Left hindlimb (tissue), 1 donor: ENCODE measurements at regions not wholly inside any gene's neighbourhood (a gene's known extent, or its start where the extent isn't known, plus 50 kb on each side); places are given as distances from the start of the nearest gene placed in this dataset.

ENCODE experiments used
- DNase-seq: peaks from one replicate; pipeline ENCODE4 v3.0.0-alpha.2; 2018

DNA sequence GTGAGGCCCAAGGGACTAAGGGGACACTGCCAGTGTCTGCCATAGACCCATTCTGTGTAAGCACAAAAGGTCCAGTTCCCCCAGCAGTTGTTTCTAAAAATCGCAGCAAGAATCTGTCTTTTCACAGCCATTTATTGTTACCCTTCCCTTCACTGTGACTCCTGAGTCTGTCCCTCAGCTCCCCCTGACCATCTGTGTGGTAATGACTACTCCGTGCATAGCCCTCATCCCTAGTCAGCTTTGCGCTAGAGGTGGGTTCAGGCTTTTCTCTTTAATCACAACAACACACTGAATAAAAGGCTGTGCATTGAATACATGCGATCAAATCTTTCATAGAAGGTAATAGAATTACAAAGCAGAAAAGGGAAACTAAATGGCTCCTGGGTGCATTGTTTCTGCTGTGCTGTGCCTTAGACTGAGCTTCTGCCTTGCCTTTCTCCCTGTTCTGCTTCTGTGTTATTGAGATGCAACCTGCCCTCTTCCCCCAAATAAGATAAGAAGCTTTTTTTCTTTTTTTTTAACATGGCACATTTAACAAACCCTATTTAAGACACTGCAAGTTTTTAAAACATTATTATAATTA lies 836.0 kb upstream of the CDH2 start:
- no peak for DNase-seq

DNA sequence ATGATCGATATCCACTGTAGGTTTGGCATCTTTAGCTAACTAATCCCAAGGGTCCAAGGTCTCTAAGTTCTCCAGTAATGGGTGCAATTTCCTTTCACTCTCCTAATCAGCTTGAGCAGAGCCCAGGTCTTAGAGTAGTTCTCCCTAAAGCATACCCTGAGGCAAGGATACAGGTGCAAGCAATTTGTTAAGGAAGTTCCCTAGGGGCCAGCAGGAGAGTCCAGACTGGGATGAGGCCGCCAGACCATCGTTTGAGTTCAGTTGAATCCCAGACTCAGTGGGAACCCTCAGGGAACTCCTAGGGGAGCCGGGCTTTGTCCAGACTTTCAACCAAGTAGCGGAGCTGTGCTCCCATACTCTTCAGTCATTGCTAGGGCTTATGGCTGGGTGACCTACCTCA lies 835.4 kb upstream of the CDH2 start:
- DNase-seq: no peak

DNA sequence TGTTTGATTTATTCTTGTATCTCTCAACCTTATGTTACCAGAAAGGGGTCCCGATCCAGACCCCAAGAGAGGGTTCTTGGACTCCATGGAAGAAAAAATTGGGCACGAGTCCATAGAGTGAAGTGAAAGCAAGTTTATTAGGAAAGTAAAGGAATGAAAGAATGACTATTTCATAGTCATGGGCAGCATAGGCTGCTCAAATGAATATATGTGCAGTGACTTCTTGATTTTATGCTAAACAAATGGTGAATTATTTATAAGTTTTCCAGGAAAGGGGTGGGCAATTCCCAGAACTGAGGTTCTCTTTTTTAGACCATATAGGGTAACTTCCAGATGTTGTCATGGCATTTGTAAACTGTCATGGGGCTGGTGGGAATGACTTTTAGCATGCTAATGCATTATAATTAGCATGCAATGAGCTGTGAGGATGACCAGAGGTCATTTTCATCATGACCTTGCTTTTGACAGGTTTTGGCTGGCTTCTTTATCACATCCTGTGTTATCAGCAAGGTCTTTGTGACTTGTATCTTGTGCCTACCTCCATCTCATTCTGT lies 832.4 kb upstream of the CDH2 start:
- DNase-seq: no peak

DNA sequence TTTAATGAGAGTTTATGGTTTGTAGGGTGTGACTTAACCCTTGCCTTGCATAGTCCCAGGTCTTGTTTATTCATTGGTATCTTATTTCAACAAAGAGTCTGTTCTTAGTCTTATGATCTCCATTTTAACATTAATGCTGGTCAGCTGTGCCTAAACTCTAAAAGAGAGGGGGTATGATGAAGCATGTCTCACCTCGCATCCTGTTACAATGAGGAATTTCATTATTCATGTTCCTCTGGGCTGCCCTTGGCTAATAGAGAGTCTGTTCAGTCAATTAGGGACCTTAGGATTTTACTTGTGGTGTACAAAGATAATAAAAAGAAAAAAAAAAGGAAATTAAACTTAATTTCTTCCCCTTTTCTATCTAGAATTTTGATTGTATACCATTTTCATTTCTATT lies 831.9 kb upstream of the CDH2 start:
- DNase-seq: no peak

DNA sequence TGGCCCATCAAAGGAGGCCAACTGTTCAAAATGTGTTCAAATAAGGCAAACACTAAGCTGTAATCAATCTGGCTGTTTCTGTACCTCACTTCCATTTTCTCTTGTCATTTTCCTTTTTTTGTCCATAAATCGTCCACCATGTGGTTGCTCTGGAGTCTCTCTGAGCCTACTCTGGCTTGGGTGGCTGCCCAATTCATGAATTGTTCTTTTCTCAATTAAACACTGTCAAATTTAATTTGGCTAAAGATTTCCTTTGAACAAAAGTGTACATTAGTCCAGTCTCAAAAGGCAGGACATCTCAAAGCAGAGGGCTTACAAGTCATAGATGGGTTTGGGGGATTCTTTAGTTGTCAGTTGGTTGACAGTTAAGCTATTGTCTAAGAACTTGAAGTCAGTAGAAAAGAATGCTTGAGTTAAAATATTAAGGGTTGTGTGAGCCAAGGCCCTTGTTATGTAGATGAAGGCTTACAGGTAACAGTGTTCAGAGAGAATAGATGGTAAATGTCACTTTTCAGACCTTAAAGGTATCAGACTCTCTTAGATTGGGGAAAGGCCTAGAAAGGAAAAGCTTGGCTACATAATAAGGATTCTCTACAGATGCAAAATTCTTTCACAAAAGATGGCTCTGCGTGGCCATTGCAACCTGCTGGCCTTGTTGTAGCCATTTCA lies 831.2 kb upstream of the CDH2 start:
- no peak for DNase-seq

DNA sequence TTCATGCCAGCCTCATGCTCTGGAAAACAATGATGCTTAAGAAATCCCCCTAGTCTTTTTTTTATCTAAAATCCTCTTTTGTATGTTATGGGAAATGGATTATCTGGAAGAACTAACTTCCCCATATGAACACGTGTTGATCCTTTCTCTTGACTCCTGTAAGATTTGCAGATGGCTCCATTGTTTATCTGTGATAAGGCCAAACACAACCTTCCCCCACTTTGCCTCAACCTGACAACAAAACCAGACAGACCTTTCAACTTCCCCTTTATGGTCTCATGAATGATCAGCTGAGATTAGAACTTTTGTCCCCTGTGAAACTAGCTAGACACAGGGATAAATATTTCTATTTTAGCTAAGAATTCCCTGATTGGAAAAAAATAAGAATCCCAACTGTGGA lies 828.0 kb upstream of the CDH2 start:
- no peak for DNase-seq

DNA sequence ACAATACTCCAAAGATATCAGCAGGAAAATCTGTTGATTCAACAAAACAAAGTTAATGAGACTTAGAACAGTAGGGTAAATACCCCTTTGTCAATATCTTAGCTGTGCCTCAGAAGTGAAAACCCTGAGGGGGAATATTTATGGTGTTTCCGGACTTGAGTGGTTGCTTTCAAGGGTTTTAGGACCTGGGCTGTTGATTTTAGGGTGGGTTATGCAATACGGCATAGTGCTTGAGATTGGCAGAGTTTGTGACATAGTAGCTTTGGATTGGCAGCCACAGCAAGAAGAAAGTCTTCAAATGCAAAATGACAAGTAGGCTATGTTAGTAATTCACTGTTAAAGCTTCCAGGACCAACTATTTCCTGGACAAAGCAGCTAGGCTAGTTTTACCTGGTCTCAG lies 826.3 kb upstream of the CDH2 start:
- DNase-seq: no peak

DNA sequence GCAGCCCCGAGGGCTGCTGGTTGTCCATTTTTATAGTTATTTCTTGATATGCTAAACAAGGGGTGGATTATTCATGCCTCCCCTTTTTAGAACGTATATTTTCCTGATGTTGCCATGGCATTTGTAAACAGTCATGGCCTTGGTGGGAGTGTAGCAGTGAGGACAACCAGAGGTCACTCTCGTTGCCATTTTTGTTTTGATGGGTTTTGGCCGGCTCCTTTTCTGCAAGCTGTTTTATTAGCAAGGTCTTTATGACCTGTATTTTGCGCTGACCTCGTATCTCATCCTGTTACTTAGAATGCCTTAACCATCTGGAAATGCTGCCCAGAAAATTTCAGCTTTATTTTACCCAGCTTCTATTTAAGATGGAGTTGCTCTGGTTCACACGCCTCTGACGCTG lies 825.8 kb upstream of the CDH2 start:
- DNase-seq: no peak

DNA sequence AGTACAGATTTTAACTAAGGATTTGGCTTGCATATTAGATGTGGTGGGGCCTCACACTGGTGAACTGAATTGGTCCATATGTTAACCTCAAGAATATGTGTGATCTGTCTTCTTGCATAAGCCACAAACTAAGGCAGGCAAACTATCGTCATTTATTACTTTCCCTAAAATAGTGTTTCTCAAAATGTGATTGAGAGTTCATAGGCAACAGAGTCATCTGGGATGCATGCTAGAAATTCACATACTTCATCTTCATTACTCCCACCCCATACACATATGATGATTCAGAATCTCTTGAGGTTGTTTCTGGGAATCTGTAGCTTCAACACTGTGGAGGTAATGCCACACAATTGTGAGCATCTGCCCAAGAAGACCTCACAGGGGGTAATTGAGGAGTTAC lies 822.8 kb upstream of the CDH2 start:
- no peak for DNase-seq

DNA sequence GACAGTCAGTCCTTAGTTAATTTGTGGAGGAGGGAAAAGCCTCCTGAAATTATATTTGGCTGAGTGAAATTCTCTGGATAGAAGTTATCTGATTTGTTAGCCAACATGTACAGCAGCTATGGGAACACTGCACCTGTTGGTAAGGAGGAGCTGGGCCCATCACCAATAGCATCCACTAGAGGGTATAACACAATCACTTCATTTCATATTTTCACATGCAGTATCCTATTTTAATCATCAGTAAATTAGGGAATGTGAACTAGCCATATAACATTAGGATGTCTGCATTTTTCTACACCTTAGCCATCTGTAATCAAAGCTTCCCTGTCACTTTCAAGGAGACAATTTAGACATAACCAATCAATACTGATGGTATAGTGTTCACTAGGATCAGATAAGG lies 818.4 kb upstream of the CDH2 start:
- DNase-seq: no peak

DNA sequence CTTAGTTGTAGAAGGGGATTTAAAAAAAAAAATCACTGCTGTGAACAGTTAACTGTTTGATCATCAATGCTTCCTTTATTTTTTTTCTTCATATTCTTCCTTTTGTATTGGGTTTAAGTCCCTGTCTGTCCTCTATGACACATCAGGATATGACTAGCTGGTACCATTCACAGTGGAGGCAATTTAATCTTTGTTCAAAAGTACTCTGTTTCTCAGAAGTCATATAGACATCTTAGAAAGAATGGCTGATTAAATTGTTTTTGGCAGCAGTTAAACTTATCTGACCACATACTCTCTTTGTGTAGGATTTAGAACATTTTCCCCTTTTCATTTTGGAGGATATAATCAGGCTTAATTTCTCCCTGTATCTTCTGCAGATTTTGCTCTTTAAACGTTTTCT lies 807.8 kb upstream of the CDH2 start:
- no peak for DNase-seq

DNA sequence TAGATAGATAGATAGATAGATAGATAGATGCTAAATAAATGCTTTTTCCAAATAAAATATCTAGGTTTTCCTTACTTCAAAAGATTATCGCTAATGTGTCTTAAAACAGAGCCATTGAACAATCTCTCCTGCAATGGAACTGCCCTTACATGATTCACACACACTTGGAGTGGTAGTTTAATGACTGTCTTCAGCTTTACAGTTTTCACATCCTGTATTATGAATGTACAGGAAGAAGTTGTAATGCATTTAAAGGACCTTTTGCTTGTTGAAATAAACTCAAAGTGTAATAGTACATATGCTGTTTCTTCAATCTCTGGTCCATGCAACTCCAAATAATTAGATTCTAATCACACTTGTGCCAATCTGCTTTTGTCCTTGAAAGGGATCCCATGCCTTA lies 797.6 kb upstream of the CDH2 start:
- no peak for DNase-seq

DNA sequence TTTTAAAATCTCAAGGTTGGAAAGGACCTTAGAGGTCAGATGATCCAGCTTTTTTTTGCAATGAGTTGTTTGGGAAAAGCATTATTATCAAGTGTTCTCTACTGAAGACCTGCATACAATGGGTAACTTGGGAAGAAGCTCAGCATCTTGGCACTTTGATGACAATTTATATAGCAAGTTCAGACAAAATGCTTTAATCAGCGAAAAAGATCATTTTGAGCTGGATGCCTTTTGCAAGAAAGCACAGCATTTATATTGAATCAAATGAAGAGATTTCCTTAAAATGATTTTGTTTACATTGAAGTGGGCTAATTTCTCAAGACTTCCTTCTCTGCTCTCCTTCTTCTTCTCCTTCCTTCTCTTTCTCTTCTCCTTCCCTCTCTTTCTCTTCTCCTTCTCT lies 796.4 kb upstream of the CDH2 start:
- DNase-seq: no peak

DNA sequence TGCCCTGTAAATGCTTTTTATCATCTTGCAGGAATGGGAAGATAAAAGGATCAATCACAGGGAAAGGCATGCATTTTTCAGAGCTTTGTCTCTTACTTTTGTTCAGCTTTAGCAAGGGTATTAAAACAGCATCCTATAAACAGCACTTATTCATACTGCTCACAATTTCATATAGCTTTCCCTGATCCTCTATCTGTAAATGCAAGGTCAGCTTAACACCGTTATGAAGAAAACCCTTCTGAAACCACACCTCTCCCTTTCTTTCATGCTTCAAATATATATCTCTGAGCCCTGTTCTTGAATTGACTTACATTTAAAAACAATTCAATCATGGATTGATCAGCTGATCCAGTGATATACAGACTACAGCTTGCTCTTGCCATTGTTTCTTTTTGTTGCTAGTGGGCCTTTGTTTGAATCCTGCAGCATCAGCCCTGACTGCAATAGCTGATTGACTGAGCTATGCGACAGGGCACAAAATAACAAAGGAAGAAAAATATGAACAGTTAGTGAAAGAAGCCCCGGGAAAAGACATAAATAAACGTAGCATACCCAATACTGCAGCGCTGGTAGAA lies 795.5 kb upstream of the CDH2 start:
- DNase-seq: no peak

DNA sequence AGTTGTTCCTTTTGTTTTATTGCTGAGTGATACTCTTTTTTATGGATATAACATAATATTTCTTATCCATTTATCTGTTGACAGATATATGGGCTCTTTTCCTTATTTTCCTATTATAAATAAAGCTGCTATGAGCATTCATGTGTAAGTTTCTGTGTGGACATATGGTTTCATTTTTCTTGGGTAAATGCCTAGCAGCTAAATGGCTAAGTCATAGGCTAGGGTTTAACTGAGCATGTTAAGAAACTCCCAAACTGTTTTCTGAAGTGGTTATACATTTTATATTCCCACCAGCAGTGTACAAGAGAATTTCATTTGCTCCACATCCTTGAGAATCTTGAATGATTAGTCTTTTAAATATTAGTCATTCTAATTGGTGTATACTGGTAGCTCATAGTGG lies 786.6 kb upstream of the CDH2 start:
- DNase-seq: no peak

DNA sequence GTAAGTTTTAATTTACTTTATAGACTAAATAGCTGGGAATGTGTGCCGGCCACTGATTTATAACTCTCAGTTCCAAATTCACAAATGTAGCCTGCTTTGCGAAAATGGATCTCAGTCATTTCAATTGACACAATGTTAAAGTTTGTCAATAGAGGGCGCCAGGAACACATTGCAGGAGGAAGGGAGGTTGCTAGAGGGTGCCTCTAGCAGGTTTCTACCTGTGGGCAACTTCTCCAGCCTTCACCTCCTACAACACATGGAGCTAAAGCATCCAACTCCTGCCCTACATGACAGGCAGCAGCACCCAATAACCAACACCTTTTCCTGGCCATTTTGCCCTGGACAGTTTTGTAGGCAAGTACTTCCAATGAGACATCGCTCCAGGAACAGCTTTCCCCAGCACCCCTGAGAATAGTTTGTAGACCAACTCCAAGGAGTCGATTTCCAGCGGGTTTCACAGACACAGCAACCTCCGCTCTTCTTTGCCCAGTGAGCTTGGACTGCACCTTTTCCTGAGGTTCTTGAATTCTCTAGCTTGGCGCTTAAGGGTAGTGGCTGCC lies 784.8 kb upstream of the CDH2 start:
- no peak for DNase-seq

DNA sequence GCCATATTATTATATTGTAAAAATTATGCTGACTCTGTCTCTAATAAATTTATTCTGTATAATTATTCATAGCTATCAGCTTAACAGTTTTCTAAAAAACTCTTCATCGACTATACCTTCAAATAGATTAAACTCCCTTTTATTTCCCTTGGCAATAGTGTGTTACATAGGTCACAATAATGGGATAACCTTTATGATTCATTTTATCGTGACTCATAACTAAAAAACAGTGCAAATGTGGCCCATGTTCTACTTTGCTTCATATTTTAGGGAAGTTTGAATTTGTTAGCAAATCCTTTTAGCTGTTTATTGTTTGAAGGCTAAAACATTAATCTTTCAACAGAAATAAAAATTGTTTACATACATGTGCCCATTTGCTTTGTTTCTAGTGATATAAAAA lies 783.2 kb upstream of the CDH2 start:
- no peak for DNase-seq

DNA sequence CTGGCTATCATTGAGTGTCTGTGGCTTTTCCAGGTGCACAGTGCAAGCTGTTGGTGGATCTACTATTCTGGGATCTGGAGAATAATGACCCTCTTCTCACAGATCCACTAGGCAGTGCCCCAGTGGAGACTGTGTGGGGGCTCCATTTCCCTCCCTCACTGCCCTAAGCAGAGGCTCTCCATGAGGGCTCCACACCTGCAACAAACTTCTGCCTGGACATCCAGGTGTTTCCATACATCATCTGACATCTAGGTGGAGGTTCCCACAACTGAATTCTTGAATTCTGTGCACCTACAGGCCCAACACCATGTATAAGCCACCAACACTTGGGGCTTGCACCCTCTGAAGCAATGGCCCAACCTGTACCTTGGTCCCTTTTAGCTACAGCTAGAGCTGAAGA lies 775.4 kb upstream of the CDH2 start:
- no peak for DNase-seq

DNA sequence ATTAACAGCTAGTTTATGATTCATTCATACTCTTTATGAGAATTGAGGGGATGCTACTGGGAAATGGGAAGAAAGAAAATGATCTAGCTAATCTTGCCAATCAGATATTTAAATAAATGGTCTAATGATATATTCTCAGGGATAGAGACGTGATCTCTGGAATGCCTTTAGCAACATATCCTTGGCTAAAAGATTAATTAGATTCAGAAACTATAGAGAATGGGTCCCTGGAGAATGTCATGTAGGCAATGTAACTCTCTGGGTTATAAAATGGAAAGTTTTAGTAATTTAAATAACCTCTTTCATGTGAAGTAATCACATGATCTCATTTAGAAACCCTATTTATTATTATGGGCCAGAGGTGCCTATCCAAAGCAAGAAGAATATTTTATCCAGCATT lies 771.0 kb upstream of the CDH2 start:
- no peak for DNase-seq

DNA sequence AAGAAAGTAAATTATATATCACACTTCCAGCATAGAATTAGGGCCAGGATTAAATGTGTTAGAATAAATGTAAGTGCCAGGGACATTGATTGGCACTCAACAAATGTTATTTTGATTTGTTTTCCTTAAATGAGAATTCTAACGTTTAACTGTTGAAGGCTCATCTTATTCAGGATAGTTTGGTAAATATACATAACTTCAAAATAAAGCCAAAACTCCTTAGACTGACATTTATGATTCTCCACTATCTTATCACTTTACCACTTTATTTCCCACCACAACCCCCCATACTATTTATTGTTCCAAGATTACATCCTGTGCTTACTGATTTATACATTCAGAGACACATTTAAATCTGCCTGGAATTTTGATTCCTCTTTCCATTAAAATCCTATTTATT lies 769.5 kb upstream of the CDH2 start:
- no peak for DNase-seq

DNA sequence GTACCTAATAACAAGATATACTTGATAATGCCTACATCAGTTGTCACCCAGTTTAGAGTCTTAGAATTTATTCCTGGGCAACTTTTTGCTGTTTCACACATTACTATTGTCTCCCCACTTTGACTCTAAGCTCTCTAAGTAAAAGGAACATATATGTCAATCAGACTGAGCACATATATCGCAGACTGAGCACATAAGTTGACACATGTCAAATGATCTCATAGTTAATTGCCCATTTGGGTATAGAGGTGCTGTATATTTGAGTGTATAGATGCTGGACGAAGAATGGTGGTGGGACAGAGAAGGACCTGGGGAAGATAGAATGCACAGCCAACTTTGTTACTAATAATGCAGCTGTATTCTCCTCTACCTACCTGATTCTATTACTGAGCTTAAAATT lies 746.0 kb upstream of the CDH2 start:
- DNase-seq: no peak

DNA sequence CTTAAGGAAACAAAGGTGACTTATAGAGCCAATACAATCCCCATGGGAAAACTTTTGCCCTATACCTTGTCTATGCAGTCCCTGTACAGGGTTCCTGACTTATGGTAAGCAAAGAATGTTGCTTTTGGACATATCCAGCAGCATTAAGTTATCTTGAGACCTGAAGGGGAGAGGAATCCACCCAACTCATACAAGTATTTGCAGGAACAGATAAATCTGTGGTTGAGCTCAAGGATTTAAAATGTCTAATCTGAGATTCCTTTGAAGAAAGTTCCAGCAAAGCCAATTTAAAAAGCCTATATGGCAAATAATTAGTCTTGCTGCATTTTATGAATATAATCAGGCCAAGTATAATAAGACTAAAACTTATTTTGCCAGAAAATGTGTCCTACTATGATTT lies 739.5 kb upstream of the CDH2 start:
- DNase-seq: no peak

DNA sequence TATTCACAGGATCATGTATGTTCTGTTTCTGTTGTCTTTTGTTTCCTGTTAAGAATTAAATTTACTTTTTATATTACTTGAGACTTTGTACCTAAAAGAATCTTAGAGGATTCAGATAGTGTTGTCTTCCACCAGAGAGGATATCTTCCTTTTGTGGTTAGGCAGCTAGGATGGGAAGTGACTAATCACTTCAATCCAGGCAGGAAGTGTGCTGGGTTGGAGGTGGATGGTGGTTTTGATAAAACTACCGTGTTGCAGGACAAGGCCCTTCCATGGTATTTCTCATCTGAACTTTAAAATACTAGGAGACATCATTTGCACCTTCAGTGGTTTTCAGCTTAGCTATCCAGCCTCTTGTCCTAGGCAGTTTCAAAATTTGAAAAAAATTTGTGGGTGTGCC lies 728.6 kb upstream of the CDH2 start:
- DNase-seq: no peak

DNA sequence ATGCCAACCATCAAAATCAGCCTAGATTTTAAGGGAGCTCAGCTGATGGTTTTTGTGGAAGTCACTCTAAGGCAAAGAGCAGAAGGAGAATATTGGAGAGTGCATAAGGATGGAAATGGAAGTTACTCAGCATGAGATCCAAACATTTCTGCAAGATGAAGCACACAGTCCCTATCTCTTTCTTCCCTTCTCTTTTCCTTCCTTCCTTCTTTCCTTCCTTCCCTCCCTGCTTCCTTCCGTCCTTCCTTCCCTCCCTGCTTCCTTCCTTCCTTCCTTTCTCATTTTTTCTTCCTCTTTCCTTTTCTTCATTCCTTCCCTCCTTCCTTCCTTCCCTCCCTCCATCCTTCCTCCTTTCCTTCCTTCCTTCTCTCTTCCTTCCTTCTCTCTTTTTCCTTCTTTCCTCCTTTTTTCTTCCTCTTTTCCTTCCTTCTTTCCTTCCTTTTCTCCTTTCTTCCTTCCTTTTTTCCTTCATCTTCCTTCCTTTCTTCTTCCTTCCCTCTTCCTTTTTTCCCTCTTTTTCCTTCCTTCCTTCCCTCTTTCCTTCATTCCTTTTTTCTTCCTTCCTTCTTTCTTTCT lies 727.9 kb upstream of the CDH2 start:
- DNase-seq: no peak
